ENCODE measurements at regions not wholly inside any gene's neighbourhood (a gene's known extent, or its start where the extent isn't known, plus 50 kb on each side); places are given as distances from the start of the nearest gene placed in this dataset.

DNA sequence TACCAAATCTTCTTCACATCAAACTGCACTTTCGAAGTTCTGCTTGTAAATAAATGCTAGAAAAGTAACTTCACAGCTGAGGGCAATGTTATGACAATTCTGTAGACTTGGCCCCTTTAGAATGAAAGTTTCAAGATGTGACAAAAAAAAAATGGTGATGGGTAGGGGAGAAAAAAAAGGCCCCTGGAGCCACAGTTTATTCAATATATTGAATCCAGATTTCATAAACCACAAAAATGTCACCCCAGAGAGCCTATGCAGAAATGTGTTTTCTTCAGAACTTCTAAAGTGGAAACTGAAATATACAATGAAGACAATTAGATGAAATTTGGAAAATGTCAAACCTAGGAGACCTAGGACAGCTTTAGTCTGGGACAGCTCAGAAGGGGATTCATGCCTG is 143.1 kb downstream of the EDN3 start:
- TF ChIP-seq, protein P1, sequence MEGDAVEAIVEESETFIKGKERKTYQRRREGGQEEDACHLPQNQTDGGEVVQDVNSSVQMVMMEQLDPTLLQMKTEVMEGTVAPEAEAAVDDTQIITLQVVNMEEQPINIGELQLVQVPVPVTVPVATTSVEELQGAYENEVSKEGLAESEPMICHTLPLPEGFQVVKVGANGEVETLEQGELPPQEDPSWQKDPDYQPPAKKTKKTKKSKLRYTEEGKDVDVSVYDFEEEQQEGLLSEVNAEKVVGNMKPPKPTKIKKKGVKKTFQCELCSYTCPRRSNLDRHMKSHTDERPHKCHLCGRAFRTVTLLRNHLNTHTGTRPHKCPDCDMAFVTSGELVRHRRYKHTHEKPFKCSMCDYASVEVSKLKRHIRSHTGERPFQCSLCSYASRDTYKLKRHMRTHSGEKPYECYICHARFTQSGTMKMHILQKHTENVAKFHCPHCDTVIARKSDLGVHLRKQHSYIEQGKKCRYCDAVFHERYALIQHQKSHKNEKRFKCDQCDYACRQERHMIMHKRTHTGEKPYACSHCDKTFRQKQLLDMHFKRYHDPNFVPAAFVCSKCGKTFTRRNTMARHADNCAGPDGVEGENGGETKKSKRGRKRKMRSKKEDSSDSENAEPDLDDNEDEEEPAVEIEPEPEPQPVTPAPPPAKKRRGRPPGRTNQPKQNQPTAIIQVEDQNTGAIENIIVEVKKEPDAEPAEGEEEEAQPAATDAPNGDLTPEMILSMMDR (IDR thresholded peaks at IDR 0.05; ENCODE audit: unreplicated experiment) = no peak
- Mint-ChIP-seq H3K4me3 (ENCODE audit: unreplicated experiment) (no peak overlapping the region), H3K36me3 (ENCODE audit: low read depth, unreplicated experiment) (no peaks in the 10 kb centered on the region), H3K4me1 (ENCODE audit: unreplicated experiment) (peaks cover 2% of the 10 kb centered on the region), H3K27ac (ENCODE audit: unreplicated experiment) (no peak overlapping the region), H3K27me3 (ENCODE audit: unreplicated experiment) (no peaks in the 10 kb centered on the region), H3K9me3 (ENCODE audit: unreplicated experiment) (no peaks in the 10 kb centered on the region)
- no peak for DNase-seq (ENCODE audit: low spot score)

DNA sequence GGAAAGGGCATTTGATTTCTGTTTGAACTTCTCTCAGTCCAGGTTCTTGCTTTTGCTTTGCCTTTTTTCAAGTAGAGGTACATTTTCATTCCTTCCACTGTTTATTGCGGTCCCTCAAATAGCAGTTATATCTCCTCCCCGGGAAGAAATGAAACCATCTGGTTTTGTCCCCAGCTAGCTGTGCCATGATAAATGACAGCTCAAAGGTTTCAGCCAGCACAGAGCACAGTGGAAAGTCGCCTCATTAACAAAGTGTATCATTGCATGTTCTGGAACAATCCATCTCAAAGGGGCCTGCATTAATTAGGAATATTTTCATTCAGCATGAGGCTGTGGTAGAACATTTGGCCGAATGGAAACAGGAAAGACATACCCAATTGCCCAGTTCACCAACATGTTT is 146.0 kb downstream of the EDN3 start:
- TF ChIP-seq, protein P1 (IDR thresholded peaks at IDR 0.05; ENCODE audit: unreplicated experiment) = no peak
- H3K27ac Mint-ChIP-seq (ENCODE audit: unreplicated experiment) = no peak overlapping the region
- H3K4me3 Mint-ChIP-seq (ENCODE audit: unreplicated experiment) = no peak overlapping the region
- peaks cover 2% of the 10 kb centered on the region for H3K4me1 Mint-ChIP-seq (ENCODE audit: unreplicated experiment)
- no peaks in the 10 kb centered on the region for H3K9me3 Mint-ChIP-seq (ENCODE audit: unreplicated experiment)
- H3K27me3 Mint-ChIP-seq (ENCODE audit: unreplicated experiment) = no peaks in the 10 kb centered on the region
- DNase-seq (ENCODE audit: low spot score) = no peak
- no peaks in the 10 kb centered on the region for H3K36me3 Mint-ChIP-seq (ENCODE audit: low read depth, unreplicated experiment)

DNA sequence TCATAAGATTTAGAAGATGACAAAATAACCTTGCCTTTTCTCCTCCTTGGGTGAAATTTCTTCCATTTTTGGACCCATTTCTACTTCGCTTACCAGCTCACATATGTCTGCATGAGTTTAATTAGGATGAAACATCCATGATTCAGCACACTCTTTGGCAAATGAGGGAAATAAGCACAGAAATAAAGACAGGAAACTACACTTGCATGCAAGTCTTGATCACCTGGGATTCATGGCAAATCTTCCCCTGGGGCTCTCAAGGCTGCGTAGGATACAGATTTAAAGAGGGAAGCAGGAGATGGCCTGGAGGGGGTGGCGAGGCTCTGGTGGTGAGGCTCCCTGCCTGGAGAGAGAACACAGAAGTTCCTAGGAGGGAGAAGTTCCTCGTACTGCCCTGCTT is 147.8 kb downstream of the EDN3 start:
- peaks cover 2% of the 10 kb centered on the region for H3K27me3 Mint-ChIP-seq (ENCODE audit: unreplicated experiment)

DNA sequence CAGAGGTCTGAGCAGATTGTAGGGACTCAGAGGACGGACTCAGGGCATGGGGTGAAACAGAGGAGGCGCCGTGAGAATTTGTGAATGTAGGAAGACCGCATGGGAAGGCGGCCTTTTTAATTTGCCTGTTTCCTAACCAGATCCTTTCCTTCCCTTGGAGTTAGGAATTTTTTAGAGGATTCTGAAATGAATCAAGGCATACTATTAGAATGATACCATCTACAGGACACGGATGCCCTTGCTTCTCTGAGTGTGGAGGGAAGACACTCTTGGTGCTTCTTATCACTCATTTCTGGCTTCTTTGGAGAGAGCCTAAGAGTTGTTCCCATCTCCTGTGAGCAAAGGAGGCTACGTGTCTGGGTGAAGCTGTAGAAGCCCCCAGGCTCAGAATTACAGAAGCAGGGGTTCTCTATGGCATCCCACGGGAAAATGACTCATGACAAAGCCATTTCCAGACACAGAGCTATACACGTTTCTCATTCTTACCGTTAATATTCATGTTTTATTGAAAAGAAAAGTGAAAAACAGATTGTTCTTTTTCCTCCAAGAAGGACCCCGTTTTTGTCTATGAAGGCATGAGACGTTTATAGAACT is 148.5 kb downstream of the EDN3 start:
- TF ChIP-seq, protein P1 (IDR thresholded peaks at IDR 0.05; ENCODE audit: unreplicated experiment) = no peak
- peaks cover 2% of the 10 kb centered on the region for H3K4me1 Mint-ChIP-seq (ENCODE audit: unreplicated experiment)
- no peak overlapping the region for H3K27ac Mint-ChIP-seq (ENCODE audit: unreplicated experiment)
- DNase-seq (ENCODE audit: low spot score) = no peak
- H3K27me3 Mint-ChIP-seq (ENCODE audit: unreplicated experiment) = peaks cover 2% of the 10 kb centered on the region
- no peak overlapping the region for H3K4me3 Mint-ChIP-seq (ENCODE audit: unreplicated experiment)
- no peaks in the 10 kb centered on the region for H3K36me3 Mint-ChIP-seq (ENCODE audit: low read depth, unreplicated experiment)
- H3K9me3 Mint-ChIP-seq (ENCODE audit: unreplicated experiment) = no peaks in the 10 kb centered on the region

More for the DNA sequence above, 147.8 kb downstream of the EDN3 start:
- TF ChIP-seq, protein P1 (IDR thresholded peaks at IDR 0.05; ENCODE audit: unreplicated experiment) = no peak
- H3K36me3 Mint-ChIP-seq (ENCODE audit: low read depth, unreplicated experiment) = no peaks in the 10 kb centered on the region
- H3K27ac Mint-ChIP-seq (ENCODE audit: unreplicated experiment) = no peak overlapping the region
- DNase-seq (ENCODE audit: low spot score) = no peak
- H3K9me3 Mint-ChIP-seq (ENCODE audit: unreplicated experiment) = no peaks in the 10 kb centered on the region
- peaks cover 2% of the 10 kb centered on the region for H3K4me1 Mint-ChIP-seq (ENCODE audit: unreplicated experiment)
- no peak overlapping the region for H3K4me3 Mint-ChIP-seq (ENCODE audit: unreplicated experiment)

DNA sequence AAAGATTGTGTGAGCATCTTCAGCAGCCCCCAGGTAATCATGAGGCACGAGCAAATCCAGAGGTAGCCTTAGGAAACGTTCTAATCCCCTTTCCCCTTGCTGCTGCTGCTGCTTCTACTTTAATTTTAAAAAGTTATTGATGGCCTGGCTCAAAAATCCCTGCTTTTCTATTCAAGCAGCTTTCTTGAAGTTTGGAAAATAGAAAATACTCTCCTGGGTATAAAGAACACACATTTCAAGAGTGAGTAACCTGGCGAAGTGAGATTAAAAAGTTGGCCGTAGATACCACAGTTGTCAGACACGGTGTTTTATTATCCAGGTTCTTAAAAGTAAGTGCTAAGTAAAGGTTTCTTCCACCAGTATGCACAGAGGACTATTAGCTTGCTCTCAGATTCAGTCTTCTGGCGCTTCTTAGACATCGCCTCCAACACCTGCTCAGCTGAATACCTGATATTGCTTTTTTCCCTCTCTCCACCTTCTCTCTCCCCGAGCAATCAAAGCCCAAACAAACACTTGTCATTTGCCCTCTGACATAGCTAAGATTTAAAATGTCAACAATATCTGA is 150.7 kb downstream of the EDN3 start:
- no peak for DNase-seq (ENCODE audit: low spot score)
- Mint-ChIP-seq H3K4me3 (ENCODE audit: unreplicated experiment) (no peak overlapping the region), H3K36me3 (ENCODE audit: low read depth, unreplicated experiment) (no peaks in the 10 kb centered on the region), H3K4me1 (ENCODE audit: unreplicated experiment) (peaks cover 2% of the 10 kb centered on the region), H3K27ac (ENCODE audit: unreplicated experiment) (no peak overlapping the region), H3K27me3 (ENCODE audit: unreplicated experiment) (peaks cover 2% of the 10 kb centered on the region), H3K9me3 (ENCODE audit: unreplicated experiment) (no peaks in the 10 kb centered on the region)
- TF ChIP-seq, protein P1 (IDR thresholded peaks at IDR 0.05; ENCODE audit: unreplicated experiment) = no peak
